HG02938 (cell line): ENCODE measurements at regions not wholly inside any gene's neighbourhood (a gene's known extent, or its start where the extent isn't known, plus 50 kb on each side); places are given as distances from the start of the nearest gene placed in this dataset.

ENCODE experiments used
- ATAC-seq: cut with Tn5 transposase; IDR thresholded peaks from one replicate; pipeline ENCODE4 v1.9.1; 2021; ENCODE audit warnings: mild to moderate bottlenecking, moderate library complexity; ENCODE audit not compliant: unreplicated experiment

GRCh38 chr9:119533504-119533903 lies 164.3 kb upstream of the BRINP1 start:
- no peak for ATAC-seq

DNA sequence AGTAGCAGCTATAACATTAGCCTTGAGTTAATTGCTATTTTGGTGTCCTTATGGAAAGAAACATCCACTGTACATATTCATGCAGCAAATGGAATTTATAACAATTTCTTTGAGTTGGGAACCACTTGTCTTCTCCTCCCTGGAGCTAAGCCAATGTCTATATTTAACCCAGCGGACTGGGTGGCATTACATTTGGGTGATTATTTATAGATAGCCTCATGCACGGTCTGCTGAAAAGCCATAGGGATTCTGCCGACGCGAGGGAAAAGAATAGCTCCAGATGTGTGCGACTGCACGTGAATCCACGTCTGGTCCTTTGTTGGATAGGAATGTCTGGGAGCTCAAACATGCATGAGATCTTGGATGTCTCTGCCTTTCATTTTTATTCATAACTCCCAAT lies 157.5 kb upstream of the BRINP1 start:
- no peak for ATAC-seq

GRCh38 chr9:119523508-119523907 lies 154.3 kb upstream of the BRINP1 start:
- no peak for ATAC-seq

GRCh38 chr9:119522381-119522780 lies 153.1 kb upstream of the BRINP1 start:
- ATAC-seq, result no peak

GRCh38 chr9:119509291-119509905 lies 140.2 kb upstream of the BRINP1 start:
- ATAC-seq, result no peak

GRCh38 chr9:119501374-119501773 lies 132.1 kb upstream of the BRINP1 start:
- ATAC-seq, result no peak

DNA sequence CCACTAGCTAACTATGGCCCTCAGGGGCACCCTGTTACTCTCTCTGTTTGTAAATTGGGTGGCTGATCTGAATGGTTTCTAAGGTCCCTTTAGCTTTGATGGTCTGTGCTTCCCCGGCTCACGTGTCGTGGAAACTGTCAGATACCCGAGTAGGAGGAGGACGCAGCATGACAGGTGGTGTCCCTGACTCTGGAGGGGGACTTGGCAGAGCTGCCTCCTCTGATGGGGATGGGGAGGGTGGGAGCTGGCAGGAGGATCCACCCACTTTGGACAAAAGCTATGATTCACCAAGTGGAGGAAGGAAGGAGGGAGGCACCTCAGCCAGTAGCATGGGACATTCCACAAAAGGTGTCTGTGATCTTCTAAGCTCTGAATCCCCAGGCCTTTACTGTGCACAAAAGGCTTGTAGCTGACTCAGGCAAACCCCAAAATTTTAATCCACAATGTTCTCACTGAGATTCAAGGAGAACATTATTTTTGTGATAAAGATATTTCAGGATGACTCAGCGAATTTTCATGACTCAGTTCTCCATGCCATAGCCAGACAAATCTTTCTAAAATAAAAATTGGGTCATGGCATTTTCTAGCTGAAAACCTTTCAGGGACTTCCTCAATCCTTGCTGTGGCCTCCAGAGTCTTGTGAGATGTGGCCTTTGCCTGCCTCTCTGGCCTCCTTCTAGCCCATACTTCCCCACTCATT lies 131.0 kb upstream of the BRINP1 start:
- no peak for ATAC-seq

- no peak for ATAC-seq
These were observed 118.0 kb upstream of the BRINP1 start for GRCh38 chr9:119487118-119487827.

- ATAC-seq, result no peak
These were observed 113.9 kb upstream of the BRINP1 start for GRCh38 chr9:119483153-119483552.

- ATAC-seq, result no peak
These were observed 108.0 kb upstream of the BRINP1 start for GRCh38 chr9:119477197-119477596.

GRCh38 chr9:119458068-119458467 lies 88.8 kb upstream of the BRINP1 start:
- no peak for ATAC-seq

DNA sequence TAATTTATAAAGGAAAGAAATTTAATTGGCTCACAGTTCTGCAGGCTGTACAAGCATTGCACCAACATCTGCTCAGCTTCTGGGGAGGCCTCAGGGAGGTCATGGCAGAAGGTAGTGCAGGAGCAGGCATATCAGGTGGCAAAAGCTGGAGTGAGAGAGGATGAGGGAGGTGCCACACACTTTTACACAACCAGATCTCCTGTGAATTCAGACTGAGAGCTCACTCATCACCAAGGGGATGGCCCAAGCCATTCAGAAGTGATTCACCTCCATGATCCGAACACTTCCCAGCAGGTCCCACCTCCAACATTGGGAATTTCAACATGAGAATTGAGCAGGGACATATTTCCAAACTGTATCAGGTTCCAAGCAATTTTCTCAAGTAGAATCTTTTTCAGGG lies 84.7 kb upstream of the BRINP1 start:
- ATAC-seq, result no peak

DNA sequence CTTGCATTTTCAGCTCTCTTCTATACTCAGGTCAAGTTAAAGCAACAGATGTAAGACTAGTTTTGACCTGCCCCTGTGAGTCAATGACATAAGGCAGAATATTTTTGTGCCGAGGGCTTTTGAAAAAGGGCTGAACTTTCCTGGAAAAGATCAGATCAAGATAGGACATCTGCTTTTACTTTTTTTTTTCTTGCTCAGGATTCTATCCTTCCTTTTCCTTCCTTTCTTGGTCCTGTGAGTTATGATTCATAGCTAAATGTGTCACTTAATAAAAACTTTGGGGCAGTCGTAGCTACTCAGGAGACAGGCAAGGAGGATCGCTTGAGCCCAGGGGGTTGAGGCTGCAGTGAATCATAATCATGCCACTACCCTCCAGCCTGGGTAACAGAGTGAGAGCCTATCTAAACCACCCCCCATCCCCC lies 84.3 kb upstream of the BRINP1 start:
- ATAC-seq, result no peak

DNA sequence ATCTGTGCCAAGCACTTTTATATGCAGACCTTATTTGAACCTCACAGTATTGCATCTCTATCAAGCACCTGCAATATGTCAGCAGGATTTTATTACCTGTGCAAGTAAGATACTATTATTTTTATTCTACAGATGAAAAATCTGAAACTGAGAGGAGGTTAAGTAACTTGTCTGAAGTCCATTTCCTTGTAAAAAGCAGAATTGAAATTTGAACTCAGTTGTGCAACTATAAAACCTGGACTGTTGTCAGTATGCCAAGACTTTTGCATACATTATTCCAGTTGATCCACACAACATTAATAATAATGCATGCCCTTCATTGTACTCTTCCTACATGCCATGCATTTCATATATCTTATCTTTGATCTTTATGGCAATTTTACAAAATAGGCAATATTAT lies 82.2 kb upstream of the BRINP1 start:
- no peak for ATAC-seq

DNA sequence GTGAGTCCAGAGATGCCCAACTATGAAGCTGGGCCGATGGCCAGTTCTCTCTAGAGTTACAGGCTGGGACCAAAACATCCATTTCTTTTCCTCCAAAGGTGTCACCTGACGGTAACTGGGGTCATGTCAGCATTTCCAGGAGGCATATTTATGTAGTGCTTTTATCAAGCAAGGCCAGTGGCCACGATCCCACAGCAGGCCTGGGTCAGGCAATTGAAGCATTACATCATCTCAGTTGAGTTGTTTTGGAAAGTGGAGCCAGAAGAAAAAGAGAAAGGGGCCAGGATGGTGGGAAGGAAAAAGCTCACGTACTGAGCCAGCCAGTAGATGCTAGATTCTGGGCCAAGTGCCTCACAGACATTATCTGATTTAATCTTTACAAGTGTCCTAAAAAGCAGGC lies 73.9 kb upstream of the BRINP1 start:
- no peak for ATAC-seq

DNA sequence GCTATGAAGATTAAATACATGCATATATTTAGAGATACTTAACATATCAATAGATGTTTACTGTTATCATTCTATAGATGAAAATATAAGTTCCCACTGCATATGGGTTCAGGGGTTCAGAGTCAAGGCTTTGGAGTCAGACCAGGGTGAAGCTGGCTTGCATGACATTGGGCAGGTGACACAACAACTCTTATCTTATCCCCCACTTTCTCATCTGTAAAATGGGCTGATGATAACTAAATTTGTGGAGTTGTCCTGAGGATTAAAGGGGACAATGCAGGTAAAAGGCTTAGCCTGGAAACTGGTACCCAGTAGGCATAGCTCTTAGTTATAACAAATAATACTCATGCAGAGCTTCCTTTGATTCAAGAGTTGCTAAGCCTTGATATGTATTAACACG lies 72.6 kb upstream of the BRINP1 start:
- ATAC-seq, result no peak

GRCh38 chr9:119441338-119441737 lies 72.1 kb upstream of the BRINP1 start:
- ATAC-seq, result no peak

DNA sequence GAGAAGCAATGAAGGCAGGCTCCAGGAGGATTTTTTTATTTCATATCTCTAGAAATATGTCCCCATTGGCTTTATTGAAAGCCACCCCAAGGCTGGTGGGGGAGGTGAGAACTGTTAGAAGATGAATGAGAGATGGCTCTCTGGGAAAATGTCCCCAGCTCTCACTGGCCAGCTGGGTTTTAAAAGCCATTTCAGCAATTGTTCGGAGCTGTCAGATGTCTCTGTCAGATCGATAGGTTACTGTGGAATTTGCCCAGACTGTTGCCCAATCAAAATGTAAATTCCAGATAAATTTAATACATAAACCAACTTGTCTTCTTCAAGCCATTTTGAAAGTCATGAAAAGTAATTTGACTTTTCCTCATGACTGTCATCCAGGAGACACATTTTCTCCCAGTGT lies 67.0 kb upstream of the BRINP1 start:
- ATAC-seq, result no peak

DNA sequence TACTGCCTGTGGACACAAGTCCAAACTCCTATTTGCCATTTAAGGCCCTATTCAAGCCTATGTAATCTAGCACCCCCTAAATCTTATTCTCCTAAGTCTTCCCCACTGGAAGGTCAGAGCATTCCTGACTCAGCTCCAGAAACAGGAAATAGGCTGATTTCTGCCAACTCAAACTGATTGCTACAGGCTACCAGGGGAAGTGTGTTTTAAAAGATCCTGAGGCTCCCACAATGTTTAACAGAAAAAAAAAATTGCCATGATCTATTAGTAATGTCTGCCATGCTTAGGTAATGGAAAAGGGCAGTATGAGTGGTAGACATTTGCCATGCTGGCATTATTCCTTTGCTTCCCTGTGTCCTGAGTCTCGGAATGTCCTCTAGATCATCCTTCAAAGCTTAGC lies 65.8 kb upstream of the BRINP1 start:
- no peak for ATAC-seq

- no peak for ATAC-seq
These were observed 63.2 kb upstream of the BRINP1 start for GRCh38 chr9:119432428-119432827.

- ATAC-seq, result no peak
These were observed 60.1 kb upstream of the BRINP1 start for GRCh38 chr9:119429302-119429701.

- no peak for ATAC-seq
These were observed 51.0 kb upstream of the BRINP1 start for GRCh38 chr9:119420231-119420630.
